K562 (cell line): ENCODE measurements at regions not wholly inside any gene's neighbourhood (a gene's known extent, or its start where the extent isn't known, plus 50 kb on each side); places are given as distances from the start of the nearest gene placed in this dataset.

ENCODE experiments used
- CBFA2T2 ChIP-seq: fragments of 450-650 bp; conservative IDR thresholded peaks from 2 replicates; pipeline ENCODE4 v1.6.1; 2017; ENCODE audit warnings: mild to moderate bottlenecking
- PCBP1 ChIP-seq: fragments of 200-400 bp; formaldehyde crosslinking; IDR thresholded peaks from 2 replicates; pipeline ENCODE4 v1.6.1; 2018; ENCODE audit warnings: mild to moderate bottlenecking, low read depth, low read length; ENCODE audit not compliant: poor library complexity, severe bottlenecking
- RBM17 ChIP-seq: fragments of 200-400 bp; formaldehyde crosslinking; IDR thresholded peaks from 2 replicates; pipeline ENCODE4 v1.6.1; 2017; ENCODE audit warnings: low read depth, mild to moderate bottlenecking, low read length, borderline replicate concordance
- STAG1 ChIP-seq: sonication (generic); formaldehyde crosslinking; IDR thresholded peaks from 2 replicates; pipeline ENCODE4 v1.5.0; 2020; ENCODE audit warnings: missing genetic modification reagents, borderline replicate concordance
- TAL1 ChIP-seq: fragments of 450-650 bp; IDR thresholded peaks from 2 replicates; pipeline ENCODE4 v1.6.1; 2016; ENCODE audit warnings: mild to moderate bottlenecking
- ZBTB8A ChIP-seq: fragments of 450-650 bp; IDR thresholded peaks from 2 replicates; pipeline ENCODE4 v1.6.1; 2018; ENCODE audit warnings: mild to moderate bottlenecking, moderate library complexity; ENCODE audit not compliant: partially characterized antibody
- ZNF121 ChIP-seq: sonication (generic); formaldehyde crosslinking; conservative IDR thresholded peaks from 2 replicates; pipeline ENCODE4 v1.8.0; 2022; ENCODE audit warnings: missing genetic modification reagents
- ZNF695 ChIP-seq: fragments of 450-650 bp; formaldehyde crosslinking; IDR thresholded peaks from 2 replicates; pipeline ENCODE4 v1.4.0; 2020; ENCODE audit warnings: mild to moderate bottlenecking, moderate library complexity
- TF ChIP-seq, protein P1 (sequence below): sonication (generic); formaldehyde crosslinking; IDR thresholded peaks from 2 replicates; pipeline ENCODE4 v1.8.1; 2023; ENCODE audit warnings: mild to moderate bottlenecking, missing genetic modification reagents
- TF ChIP-seq, protein P2 (sequence below), 3 experiments: IDR thresholded peaks in 2 of 3; conservative IDR thresholded peaks in 1 of 3; 2 replicates each; pipeline ENCODE4 v1.5.1; 2011 to 2012; ENCODE audit warnings: low read length in 3 of 3, mild to moderate bottlenecking in 3 of 3, control low read depth in 2 of 3, improper control_type of control experiment in 1 of 3, inconsistent platforms in 1 of 3, low read depth in 1 of 3, mixed read lengths in 1 of 3, moderate library complexity in 1 of 3; ENCODE audit not compliant: insufficient read depth in 2 of 3
- TF ChIP-seq, protein P3 (sequence below): sonication (generic); formaldehyde crosslinking; IDR thresholded peaks from 2 replicates; pipeline ENCODE4 v1.8.0; 2022; ENCODE audit warnings: missing genetic modification reagents, mild to moderate bottlenecking, borderline replicate concordance

DNA sequence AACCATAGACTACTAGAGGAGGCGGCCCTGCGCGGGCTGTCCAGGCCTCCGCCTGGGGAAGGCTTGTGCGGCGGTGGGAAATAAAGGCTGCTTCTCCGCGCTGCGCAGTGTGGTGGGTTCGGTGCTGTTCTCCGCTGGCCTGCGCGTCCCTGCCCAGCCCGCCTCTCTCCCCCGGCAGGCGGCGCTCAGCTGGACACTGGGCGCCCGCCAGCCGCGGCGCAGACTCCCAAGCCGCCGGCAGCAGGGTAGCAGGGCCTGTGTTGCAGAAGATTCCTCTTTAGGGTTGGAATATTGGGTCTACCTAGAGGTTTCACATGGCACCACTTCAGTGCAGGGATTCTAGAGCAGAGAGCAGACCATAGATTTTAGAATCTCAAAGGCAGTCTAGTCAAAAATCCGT lies 66.1 kb upstream of the ZPBP start (continued):
- no peak for TF ChIP-seq STAG1 (CRISPR knock-in tag)
- no peak for TF ChIP-seq PCBP1
- TF ChIP-seq RBM17: no peak
- TF ChIP-seq, protein P1, sequence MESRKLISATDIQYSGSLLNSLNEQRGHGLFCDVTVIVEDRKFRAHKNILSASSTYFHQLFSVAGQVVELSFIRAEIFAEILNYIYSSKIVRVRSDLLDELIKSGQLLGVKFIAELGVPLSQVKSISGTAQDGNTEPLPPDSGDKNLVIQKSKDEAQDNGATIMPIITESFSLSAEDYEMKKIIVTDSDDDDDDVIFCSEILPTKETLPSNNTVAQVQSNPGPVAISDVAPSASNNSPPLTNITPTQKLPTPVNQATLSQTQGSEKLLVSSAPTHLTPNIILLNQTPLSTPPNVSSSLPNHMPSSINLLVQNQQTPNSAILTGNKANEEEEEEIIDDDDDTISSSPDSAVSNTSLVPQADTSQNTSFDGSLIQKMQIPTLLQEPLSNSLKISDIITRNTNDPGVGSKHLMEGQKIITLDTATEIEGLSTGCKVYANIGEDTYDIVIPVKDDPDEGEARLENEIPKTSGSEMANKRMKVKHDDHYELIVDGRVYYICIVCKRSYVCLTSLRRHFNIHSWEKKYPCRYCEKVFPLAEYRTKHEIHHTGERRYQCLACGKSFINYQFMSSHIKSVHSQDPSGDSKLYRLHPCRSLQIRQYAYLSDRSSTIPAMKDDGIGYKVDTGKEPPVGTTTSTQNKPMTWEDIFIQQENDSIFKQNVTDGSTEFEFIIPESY (CRISPR knock-in tag): peak; percentile 95
- TF ChIP-seq, protein P2, sequence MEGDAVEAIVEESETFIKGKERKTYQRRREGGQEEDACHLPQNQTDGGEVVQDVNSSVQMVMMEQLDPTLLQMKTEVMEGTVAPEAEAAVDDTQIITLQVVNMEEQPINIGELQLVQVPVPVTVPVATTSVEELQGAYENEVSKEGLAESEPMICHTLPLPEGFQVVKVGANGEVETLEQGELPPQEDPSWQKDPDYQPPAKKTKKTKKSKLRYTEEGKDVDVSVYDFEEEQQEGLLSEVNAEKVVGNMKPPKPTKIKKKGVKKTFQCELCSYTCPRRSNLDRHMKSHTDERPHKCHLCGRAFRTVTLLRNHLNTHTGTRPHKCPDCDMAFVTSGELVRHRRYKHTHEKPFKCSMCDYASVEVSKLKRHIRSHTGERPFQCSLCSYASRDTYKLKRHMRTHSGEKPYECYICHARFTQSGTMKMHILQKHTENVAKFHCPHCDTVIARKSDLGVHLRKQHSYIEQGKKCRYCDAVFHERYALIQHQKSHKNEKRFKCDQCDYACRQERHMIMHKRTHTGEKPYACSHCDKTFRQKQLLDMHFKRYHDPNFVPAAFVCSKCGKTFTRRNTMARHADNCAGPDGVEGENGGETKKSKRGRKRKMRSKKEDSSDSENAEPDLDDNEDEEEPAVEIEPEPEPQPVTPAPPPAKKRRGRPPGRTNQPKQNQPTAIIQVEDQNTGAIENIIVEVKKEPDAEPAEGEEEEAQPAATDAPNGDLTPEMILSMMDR (IDR thresholded peaks at IDR 0.05 in 2 of 3, conservative IDR thresholded peaks at IDR 0.05 in 1 of 3; ENCODE audit: insufficient read depth in 2 of 3, low read depth in 1 of 3, low read length in 3 of 3): peak; percentile 51 to 64 (median 55); a peak in 5 of 6 replicates
- no peak for TF ChIP-seq CBFA2T2
- TF ChIP-seq ZNF121 (CRISPR knock-in tag): no peak
- TF ChIP-seq ZNF695 (CRISPR knock-in tag): no peak
- TF ChIP-seq, protein P3, sequence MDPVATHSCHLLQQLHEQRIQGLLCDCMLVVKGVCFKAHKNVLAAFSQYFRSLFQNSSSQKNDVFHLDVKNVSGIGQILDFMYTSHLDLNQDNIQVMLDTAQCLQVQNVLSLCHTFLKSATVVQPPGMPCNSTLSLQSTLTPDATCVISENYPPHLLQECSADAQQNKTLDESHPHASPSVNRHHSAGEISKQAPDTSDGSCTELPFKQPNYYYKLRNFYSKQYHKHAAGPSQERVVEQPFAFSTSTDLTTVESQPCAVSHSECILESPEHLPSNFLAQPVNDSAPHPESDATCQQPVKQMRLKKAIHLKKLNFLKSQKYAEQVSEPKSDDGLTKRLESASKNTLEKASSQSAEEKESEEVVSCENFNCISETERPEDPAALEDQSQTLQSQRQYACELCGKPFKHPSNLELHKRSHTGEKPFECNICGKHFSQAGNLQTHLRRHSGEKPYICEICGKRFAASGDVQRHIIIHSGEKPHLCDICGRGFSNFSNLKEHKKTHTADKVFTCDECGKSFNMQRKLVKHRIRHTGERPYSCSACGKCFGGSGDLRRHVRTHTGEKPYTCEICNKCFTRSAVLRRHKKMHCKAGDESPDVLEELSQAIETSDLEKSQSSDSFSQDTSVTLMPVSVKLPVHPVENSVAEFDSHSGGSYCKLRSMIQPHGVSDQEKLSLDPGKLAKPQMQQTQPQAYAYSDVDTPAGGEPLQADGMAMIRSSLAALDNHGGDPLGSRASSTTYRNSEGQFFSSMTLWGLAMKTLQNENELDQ: no peak
- TF ChIP-seq ZBTB8A: no peak
- no peak for TF ChIP-seq TAL1
